WTC11 (cell line): ENCODE measurements at regions not wholly inside any gene's neighbourhood (a gene's known extent, or its start where the extent isn't known, plus 50 kb on each side); places are given as distances from the start of the nearest gene placed in this dataset.

Experiments
- ATAC-seq: fragments of 200-7000 bp; cut with Tn5 transposase; 2 replicates; pipeline ENCODE4 v1.10.0; 2021; ENCODE audit warnings: mild to moderate bottlenecking, moderate library complexity
- CTCF ChIA-PET: fragments of 300-600 bp; sonication (Branson Sonifier 250); formaldehyde crosslinking; loops from one replicate; lab custom pipeline; 2021; ENCODE audit warnings: antibody characterized with exemption; lab: Charles Lee
- POLR2A ChIA-PET: fragments of 350-600 bp; sonication (Branson Sonifier 250); formaldehyde crosslinking; loops from one replicate; lab custom pipeline; 2021; ENCODE audit warnings: antibody characterized with exemption; lab: Charles Lee
- DNase-seq: peaks from one replicate; pipeline ENCODE4 v3.0.0; 2021; ENCODE audit warnings: low spot score
- H3K27ac Mint-ChIP-seq: 2 replicates; pipeline ENCODE4 v1.8.0; 2021; ENCODE audit warnings: mixed read lengths
- H3K27me3 Mint-ChIP-seq: 2 replicates; pipeline ENCODE4 v1.8.0; 2021; ENCODE audit warnings: low read depth, mild to moderate bottlenecking, moderate library complexity, mixed read lengths
- H3K36me3 Mint-ChIP-seq: 2 replicates; pipeline ENCODE4 v1.8.0; 2021; ENCODE audit warnings: mixed read lengths
- H3K4me1 Mint-ChIP-seq: 2 replicates; pipeline ENCODE4 v1.8.0; 2022; ENCODE audit warnings: mixed read lengths
- H3K4me3 Mint-ChIP-seq: 2 replicates; pipeline ENCODE4 v1.8.0; 2021; ENCODE audit warnings: mild to moderate bottlenecking, moderate library complexity, mixed read lengths
- H3K9me3 Mint-ChIP-seq: 2 replicates; pipeline ENCODE4 v1.8.0; 2021; ENCODE audit warnings: mixed read lengths
- JAZF1 ChIP-seq: fragments of 250-450 bp; sonication (Bioruptor Pico); IDR thresholded peaks from 2 replicates; pipeline ENCODE4 v1.9.0; 2021; ENCODE audit warnings: moderate library complexity, mild to moderate bottlenecking, inconsistent platforms
- MXD4 ChIP-seq: fragments of 250-450 bp; sonication (Bioruptor Pico); IDR thresholded peaks from 2 replicates; pipeline ENCODE4 v1.8.0; 2021; ENCODE audit warnings: mild to moderate bottlenecking, moderate library complexity, borderline replicate concordance
- ZNF232 ChIP-seq: sonication (generic); formaldehyde crosslinking; IDR thresholded peaks from 2 replicates; pipeline ENCODE4 v1.8.0; 2022; ENCODE audit warnings: mild to moderate bottlenecking, missing genetic modification reagents
- ZNF317 ChIP-seq: sonication (generic); formaldehyde crosslinking; IDR thresholded peaks from 2 replicates; pipeline ENCODE4 v1.8.1; 2023; ENCODE audit warnings: low read depth, mild to moderate bottlenecking, moderate library complexity, missing genetic modification reagents, borderline replicate concordance
- ZNF423 ChIP-seq: fragments of 250-450 bp; sonication (Bioruptor Pico); IDR thresholded peaks from 2 replicates; pipeline ENCODE4 v2.1.2; 2022; ENCODE audit warnings: mild to moderate bottlenecking, moderate library complexity
- TF ChIP-seq, protein P1 (sequence below): sonication (generic); formaldehyde crosslinking; IDR thresholded peaks from 2 replicates; pipeline ENCODE4 v1.8.0; 2022; ENCODE audit warnings: mild to moderate bottlenecking, missing genetic modification reagents
- TF ChIP-seq, protein P2 (sequence below): sonication (generic); formaldehyde crosslinking; IDR thresholded peaks from 2 replicates; pipeline ENCODE4 v1.8.1; 2023; ENCODE audit warnings: mild to moderate bottlenecking, missing genetic modification reagents
- TF ChIP-seq, protein P3 (sequence below): sonication (generic); formaldehyde crosslinking; IDR thresholded peaks from 2 replicates; pipeline ENCODE4 v1.8.0; 2023; ENCODE audit warnings: missing genetic modification reagents, mild to moderate bottlenecking, borderline replicate concordance
- TF ChIP-seq, protein P4 (sequence below): sonication (generic); formaldehyde crosslinking; IDR thresholded peaks from 2 replicates; pipeline ENCODE4 v1.8.1; 2023; ENCODE audit warnings: mild to moderate bottlenecking, missing genetic modification reagents, moderate library complexity
- TF ChIP-seq, protein P5 (sequence below): sonication (generic); formaldehyde crosslinking; IDR thresholded peaks from 2 replicates; pipeline ENCODE4 v1.8.0; 2022; ENCODE audit warnings: missing genetic modification reagents
- TF ChIP-seq, protein P6 (sequence below): sonication (generic); formaldehyde crosslinking; IDR thresholded peaks from 2 replicates; pipeline ENCODE4 v1.8.1; 2023; ENCODE audit warnings: mild to moderate bottlenecking, moderate library complexity, missing genetic modification reagents
- TF ChIP-seq, protein P7 (sequence below): fragments of 200-600 bp; IDR thresholded peaks from 2 replicates; pipeline ENCODE4 v1.8.0; 2022; ENCODE audit warnings: antibody characterized with exemption
- TF ChIP-seq, protein P8 (sequence below): sonication (generic); formaldehyde crosslinking; IDR thresholded peaks from 2 replicates; pipeline ENCODE4 v1.8.1; 2023; ENCODE audit warnings: mild to moderate bottlenecking, missing genetic modification reagents, borderline replicate concordance

DNA sequence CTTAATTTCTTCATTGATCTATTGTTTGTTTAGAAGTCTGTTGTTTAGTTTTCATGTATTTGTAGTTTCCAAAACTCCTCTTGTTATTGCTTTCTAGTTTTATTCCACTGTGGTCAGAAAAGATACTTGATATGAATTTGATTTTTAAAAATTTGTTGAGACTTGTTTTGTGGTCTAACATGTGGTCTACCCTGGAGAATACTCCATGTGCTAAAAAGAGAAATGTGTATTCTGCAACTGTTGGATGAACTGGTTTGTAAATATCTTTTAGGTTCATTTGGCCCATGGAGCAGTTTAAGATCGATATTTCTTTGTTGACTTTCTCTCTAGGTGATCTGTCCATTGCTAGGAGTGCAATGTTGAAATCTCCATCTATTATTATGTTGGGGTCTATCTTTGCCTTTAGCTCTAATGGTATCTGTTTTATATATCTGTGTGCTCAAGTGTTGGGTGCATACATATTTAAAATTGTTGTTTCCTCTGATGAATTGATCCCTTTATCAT is 150.6 kb upstream of the ATP10B start:
- POLR2A ChIA-PET: interaction anchor here (0.6 kb wide), 1 partner anchor 344 kb away, joined by 3 read pairs; no protein-coding TSS in a partner anchor
- Mint-ChIP-seq H3K9me3 (peaks cover 23% of the 10 kb centered on the region), H3K4me3 (no peak overlapping the region), H3K27me3 (no peaks in the 10 kb centered on the region), H3K27ac (no peak overlapping the region), H3K36me3 (peaks cover 3% of the 10 kb centered on the region), H3K4me1 (no peaks in the 10 kb centered on the region)
- no peak for ATAC-seq
- TF ChIP-seq, protein P1, sequence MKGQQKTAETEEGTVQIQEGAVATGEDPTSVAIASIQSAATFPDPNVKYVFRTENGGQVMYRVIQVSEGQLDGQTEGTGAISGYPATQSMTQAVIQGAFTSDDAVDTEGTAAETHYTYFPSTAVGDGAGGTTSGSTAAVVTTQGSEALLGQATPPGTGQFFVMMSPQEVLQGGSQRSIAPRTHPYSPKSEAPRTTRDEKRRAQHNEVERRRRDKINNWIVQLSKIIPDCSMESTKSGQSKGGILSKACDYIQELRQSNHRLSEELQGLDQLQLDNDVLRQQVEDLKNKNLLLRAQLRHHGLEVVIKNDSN: no peak
- TF ChIP-seq MXD4 (CRISPR knock-in tag) (no peak), JAZF1 (no peak), ZNF423 (CRISPR knock-in tag) (no peak), ZNF232 (CRISPR knock-in tag) (no peak), ZNF317 (no peak)
- TF ChIP-seq, protein P2, sequence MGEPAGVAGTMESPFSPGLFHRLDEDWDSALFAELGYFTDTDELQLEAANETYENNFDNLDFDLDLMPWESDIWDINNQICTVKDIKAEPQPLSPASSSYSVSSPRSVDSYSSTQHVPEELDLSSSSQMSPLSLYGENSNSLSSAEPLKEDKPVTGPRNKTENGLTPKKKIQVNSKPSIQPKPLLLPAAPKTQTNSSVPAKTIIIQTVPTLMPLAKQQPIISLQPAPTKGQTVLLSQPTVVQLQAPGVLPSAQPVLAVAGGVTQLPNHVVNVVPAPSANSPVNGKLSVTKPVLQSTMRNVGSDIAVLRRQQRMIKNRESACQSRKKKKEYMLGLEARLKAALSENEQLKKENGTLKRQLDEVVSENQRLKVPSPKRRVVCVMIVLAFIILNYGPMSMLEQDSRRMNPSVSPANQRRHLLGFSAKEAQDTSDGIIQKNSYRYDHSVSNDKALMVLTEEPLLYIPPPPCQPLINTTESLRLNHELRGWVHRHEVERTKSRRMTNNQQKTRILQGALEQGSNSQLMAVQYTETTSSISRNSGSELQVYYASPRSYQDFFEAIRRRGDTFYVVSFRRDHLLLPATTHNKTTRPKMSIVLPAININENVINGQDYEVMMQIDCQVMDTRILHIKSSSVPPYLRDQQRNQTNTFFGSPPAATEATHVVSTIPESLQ (CRISPR knock-in tag): no peak
- TF ChIP-seq, protein P3, sequence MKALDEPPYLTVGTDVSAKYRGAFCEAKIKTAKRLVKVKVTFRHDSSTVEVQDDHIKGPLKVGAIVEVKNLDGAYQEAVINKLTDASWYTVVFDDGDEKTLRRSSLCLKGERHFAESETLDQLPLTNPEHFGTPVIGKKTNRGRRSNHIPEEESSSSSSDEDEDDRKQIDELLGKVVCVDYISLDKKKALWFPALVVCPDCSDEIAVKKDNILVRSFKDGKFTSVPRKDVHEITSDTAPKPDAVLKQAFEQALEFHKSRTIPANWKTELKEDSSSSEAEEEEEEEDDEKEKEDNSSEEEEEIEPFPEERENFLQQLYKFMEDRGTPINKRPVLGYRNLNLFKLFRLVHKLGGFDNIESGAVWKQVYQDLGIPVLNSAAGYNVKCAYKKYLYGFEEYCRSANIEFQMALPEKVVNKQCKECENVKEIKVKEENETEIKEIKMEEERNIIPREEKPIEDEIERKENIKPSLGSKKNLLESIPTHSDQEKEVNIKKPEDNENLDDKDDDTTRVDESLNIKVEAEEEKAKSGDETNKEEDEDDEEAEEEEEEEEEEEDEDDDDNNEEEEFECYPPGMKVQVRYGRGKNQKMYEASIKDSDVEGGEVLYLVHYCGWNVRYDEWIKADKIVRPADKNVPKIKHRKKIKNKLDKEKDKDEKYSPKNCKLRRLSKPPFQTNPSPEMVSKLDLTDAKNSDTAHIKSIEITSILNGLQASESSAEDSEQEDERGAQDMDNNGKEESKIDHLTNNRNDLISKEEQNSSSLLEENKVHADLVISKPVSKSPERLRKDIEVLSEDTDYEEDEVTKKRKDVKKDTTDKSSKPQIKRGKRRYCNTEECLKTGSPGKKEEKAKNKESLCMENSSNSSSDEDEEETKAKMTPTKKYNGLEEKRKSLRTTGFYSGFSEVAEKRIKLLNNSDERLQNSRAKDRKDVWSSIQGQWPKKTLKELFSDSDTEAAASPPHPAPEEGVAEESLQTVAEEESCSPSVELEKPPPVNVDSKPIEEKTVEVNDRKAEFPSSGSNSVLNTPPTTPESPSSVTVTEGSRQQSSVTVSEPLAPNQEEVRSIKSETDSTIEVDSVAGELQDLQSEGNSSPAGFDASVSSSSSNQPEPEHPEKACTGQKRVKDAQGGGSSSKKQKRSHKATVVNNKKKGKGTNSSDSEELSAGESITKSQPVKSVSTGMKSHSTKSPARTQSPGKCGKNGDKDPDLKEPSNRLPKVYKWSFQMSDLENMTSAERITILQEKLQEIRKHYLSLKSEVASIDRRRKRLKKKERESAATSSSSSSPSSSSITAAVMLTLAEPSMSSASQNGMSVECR (CRISPR knock-in tag): no peak
- TF ChIP-seq, protein P4, sequence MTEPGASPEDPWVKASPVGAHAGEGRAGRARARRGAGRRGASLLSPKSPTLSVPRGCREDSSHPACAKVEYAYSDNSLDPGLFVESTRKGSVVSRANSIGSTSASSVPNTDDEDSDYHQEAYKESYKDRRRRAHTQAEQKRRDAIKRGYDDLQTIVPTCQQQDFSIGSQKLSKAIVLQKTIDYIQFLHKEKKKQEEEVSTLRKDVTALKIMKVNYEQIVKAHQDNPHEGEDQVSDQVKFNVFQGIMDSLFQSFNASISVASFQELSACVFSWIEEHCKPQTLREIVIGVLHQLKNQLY: no peak
- TF ChIP-seq, protein P5, sequence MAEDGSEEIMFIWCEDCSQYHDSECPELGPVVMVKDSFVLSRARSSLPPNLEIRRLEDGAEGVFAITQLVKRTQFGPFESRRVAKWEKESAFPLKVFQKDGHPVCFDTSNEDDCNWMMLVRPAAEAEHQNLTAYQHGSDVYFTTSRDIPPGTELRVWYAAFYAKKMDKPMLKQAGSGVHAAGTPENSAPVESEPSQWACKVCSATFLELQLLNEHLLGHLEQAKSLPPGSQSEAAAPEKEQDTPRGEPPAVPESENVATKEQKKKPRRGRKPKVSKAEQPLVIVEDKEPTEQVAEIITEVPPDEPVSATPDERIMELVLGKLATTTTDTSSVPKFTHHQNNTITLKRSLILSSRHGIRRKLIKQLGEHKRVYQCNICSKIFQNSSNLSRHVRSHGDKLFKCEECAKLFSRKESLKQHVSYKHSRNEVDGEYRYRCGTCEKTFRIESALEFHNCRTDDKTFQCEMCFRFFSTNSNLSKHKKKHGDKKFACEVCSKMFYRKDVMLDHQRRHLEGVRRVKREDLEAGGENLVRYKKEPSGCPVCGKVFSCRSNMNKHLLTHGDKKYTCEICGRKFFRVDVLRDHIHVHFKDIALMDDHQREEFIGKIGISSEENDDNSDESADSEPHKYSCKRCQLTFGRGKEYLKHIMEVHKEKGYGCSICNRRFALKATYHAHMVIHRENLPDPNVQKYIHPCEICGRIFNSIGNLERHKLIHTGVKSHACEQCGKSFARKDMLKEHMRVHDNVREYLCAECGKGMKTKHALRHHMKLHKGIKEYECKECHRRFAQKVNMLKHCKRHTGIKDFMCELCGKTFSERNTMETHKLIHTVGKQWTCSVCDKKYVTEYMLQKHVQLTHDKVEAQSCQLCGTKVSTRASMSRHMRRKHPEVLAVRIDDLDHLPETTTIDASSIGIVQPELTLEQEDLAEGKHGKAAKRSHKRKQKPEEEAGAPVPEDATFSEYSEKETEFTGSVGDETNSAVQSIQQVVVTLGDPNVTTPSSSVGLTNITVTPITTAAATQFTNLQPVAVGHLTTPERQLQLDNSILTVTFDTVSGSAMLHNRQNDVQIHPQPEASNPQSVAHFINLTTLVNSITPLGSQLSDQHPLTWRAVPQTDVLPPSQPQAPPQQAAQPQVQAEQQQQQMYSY (CRISPR knock-in tag): no peak
- TF ChIP-seq, protein P6, sequence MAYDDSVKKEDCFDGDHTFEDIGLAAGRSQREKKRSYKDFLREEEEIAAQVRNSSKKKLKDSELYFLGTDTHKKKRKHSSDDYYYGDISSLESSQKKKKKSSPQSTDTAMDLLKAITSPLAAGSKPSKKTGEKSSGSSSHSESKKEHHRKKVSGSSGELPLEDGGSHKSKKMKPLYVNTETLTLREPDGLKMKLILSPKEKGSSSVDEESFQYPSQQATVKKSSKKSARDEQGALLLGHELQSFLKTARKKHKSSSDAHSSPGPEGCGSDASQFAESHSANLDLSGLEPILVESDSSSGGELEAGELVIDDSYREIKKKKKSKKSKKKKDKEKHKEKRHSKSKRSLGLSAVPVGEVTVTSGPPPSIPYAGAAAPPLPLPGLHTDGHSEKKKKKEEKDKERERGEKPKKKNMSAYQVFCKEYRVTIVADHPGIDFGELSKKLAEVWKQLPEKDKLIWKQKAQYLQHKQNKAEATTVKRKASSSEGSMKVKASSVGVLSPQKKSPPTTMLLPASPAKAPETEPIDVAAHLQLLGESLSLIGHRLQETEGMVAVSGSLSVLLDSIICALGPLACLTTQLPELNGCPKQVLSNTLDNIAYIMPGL: no peak
- TF ChIP-seq, protein P7, sequence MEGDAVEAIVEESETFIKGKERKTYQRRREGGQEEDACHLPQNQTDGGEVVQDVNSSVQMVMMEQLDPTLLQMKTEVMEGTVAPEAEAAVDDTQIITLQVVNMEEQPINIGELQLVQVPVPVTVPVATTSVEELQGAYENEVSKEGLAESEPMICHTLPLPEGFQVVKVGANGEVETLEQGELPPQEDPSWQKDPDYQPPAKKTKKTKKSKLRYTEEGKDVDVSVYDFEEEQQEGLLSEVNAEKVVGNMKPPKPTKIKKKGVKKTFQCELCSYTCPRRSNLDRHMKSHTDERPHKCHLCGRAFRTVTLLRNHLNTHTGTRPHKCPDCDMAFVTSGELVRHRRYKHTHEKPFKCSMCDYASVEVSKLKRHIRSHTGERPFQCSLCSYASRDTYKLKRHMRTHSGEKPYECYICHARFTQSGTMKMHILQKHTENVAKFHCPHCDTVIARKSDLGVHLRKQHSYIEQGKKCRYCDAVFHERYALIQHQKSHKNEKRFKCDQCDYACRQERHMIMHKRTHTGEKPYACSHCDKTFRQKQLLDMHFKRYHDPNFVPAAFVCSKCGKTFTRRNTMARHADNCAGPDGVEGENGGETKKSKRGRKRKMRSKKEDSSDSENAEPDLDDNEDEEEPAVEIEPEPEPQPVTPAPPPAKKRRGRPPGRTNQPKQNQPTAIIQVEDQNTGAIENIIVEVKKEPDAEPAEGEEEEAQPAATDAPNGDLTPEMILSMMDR: no peak
- TF ChIP-seq, protein P8, sequence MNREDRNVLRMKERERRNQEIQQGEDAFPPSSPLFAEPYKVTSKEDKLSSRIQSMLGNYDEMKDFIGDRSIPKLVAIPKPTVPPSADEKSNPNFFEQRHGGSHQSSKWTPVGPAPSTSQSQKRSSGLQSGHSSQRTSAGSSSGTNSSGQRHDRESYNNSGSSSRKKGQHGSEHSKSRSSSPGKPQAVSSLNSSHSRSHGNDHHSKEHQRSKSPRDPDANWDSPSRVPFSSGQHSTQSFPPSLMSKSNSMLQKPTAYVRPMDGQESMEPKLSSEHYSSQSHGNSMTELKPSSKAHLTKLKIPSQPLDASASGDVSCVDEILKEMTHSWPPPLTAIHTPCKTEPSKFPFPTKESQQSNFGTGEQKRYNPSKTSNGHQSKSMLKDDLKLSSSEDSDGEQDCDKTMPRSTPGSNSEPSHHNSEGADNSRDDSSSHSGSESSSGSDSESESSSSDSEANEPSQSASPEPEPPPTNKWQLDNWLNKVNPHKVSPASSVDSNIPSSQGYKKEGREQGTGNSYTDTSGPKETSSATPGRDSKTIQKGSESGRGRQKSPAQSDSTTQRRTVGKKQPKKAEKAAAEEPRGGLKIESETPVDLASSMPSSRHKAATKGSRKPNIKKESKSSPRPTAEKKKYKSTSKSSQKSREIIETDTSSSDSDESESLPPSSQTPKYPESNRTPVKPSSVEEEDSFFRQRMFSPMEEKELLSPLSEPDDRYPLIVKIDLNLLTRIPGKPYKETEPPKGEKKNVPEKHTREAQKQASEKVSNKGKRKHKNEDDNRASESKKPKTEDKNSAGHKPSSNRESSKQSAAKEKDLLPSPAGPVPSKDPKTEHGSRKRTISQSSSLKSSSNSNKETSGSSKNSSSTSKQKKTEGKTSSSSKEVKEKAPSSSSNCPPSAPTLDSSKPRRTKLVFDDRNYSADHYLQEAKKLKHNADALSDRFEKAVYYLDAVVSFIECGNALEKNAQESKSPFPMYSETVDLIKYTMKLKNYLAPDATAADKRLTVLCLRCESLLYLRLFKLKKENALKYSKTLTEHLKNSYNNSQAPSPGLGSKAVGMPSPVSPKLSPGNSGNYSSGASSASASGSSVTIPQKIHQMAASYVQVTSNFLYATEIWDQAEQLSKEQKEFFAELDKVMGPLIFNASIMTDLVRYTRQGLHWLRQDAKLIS (CRISPR knock-in tag): no peak
- DNase-seq: no peak
- CTCF ChIA-PET: no interaction called here
